H1 (cell line): ENCODE measurements at regions not wholly inside any gene's neighbourhood (a gene's known extent, or its start where the extent isn't known, plus 50 kb on each side); places are given as distances from the start of the nearest gene placed in this dataset.
A peak's percentile ranks its signal among the peaks of the same experiment; 100 is the strongest.

Source experiments
- CTCF ChIA-PET: fragments of 300-600 bp; sonication (Branson Sonifier 250); formaldehyde crosslinking; loops from one replicate; lab custom pipeline; 2021; ENCODE audit not compliant: partially characterized antibody; lab: Charles Lee
- POLR2A ChIA-PET: fragments of 300-600 bp; sonication (Branson Sonifier 250); formaldehyde crosslinking; loops from one replicate; lab custom pipeline; 2021; ENCODE audit warnings: inconsistent platforms; ENCODE audit not compliant: partially characterized antibody; lab: Charles Lee
- DNase-seq, 2 experiments: peaks; one replicate each; pipeline versions ENCODE4 v3.0.0 to v3.0.0-alpha.2; 2010 to 2022; ENCODE audit warnings: low spot score in 2 of 2, low read depth in 1 of 2, mixed read lengths in 1 of 2
- FAIRE-seq: peaks from 2 replicates; lab custom pipeline; 2011; peaks lifted over from hg19 to GRCh38; lab: Jason Lieb, UNC
- H2AFZ ChIP-seq: 2 replicates; pipeline ENCODE4 v1.8.1; 2012; ENCODE audit warnings: low read length, inconsistent platforms
- H2AK5ac ChIP-seq: 2 replicates; pipeline ENCODE4 v1.6.1; 2013; ENCODE audit warnings: low read depth, low read length
- H2BK120ac ChIP-seq: replicated peaks from 2 replicates; pipeline ENCODE3; 2013; ENCODE audit warnings: low read depth, low read length, inconsistent platforms
- H2BK12ac ChIP-seq: 2 replicates; pipeline ENCODE4 v1.6.1; 2013; ENCODE audit warnings: low read depth, low read length
- H2BK15ac ChIP-seq: 2 replicates; pipeline ENCODE4 v1.6.1; 2013; ENCODE audit warnings: low read length
- H2BK20ac ChIP-seq: 2 replicates; pipeline ENCODE4 v1.6.1; 2013; ENCODE audit warnings: low read length
- H2BK5ac ChIP-seq: 2 replicates; pipeline ENCODE4 v1.6.1; 2013; ENCODE audit warnings: low read depth, low read length
- H3K14ac ChIP-seq: 2 replicates; pipeline ENCODE4 v1.6.1; 2013; ENCODE audit warnings: inconsistent platforms; ENCODE audit not compliant: insufficient read length
- H3K18ac ChIP-seq: 2 replicates; pipeline ENCODE4 v1.6.1; 2013; ENCODE audit warnings: low read length; ENCODE audit errors: extremely low read depth
- H3K23ac ChIP-seq: 2 replicates; pipeline ENCODE4 v1.6.1; 2013; ENCODE audit warnings: inconsistent platforms; ENCODE audit not compliant: insufficient read length
- H3K23me2 ChIP-seq: 2 replicates; pipeline ENCODE4 v1.6.1; 2013; ENCODE audit warnings: low read depth, low read length
- H3K27ac ChIP-seq: 2 replicates; pipeline ENCODE4 v1.6.1; 2011; ENCODE audit warnings: low read depth, low read length, inconsistent platforms
- H3K27me3 ChIP-seq, 4 experiments: replicated peaks in 1 of 4; 1 replicate in 1 of 4; 2 replicates in 3 of 4; pipeline versions ENCODE4 v1.6.1 to v1.8.1; 2011 to 2013; ENCODE audit warnings: low read length in 3 of 4, mild to moderate bottlenecking in 3 of 4, inconsistent platforms in 2 of 4, mixed read lengths in 2 of 4, moderate library complexity in 1 of 4; ENCODE audit not compliant: control insufficient read depth in 3 of 4, insufficient read depth in 3 of 4; ENCODE audit errors: extremely low read depth in 1 of 4
- H3K36me3 ChIP-seq, 4 experiments: 2 replicates each; pipeline versions ENCODE4 v1.6.1 to v1.8.1; 2011 to 2013; ENCODE audit warnings: mild to moderate bottlenecking in 4 of 4, low read length in 3 of 4, moderate library complexity in 2 of 4, control low read depth in 1 of 4, inconsistent platforms in 1 of 4; ENCODE audit not compliant: insufficient read depth in 4 of 4, control insufficient read depth in 2 of 4
- H3K4ac ChIP-seq: replicated peaks from 2 replicates; pipeline ENCODE3; 2013; ENCODE audit warnings: low read length, low read depth, mixed read lengths, inconsistent platforms; ENCODE audit not compliant: insufficient read length
- H3K4me1 ChIP-seq, 4 experiments: replicated peaks in 1 of 4; 1 replicate in 1 of 4; 2 replicates in 3 of 4; pipeline versions ENCODE4 v1.6.1 to v1.8.1; 2011 to 2013; ENCODE audit warnings: low read length in 3 of 4, inconsistent platforms in 2 of 4, mixed read lengths in 1 of 4; ENCODE audit not compliant: insufficient read depth in 4 of 4, control insufficient read depth in 3 of 4
- H3K4me2 ChIP-seq, 2 experiments: 2 replicates each; pipeline versions ENCODE4 v1.6.1 to v1.8.1; 2011 to 2013; ENCODE audit warnings: low read depth in 2 of 2, low read length in 2 of 2, control low read depth in 1 of 2, inconsistent platforms in 1 of 2, mild to moderate bottlenecking in 1 of 2; ENCODE audit not compliant: insufficient read depth in 1 of 2
- H3K4me3 ChIP-seq, 4 experiments: fragments of 200-600, 300-600 bp in 1 of 4; sonication (generic), shearing (Covaris generic), sonication (Bioruptor Twin) in 1 of 4; 2 replicates each; pipeline versions ENCODE4 v1.5.1 to v1.8.1; 2011 to 2016; ENCODE audit warnings: low read length in 4 of 4, low read depth in 3 of 4, control low read depth in 2 of 4, inconsistent platforms in 2 of 4, mild to moderate bottlenecking in 2 of 4, mixed read lengths in 1 of 4, moderate library complexity in 1 of 4; ENCODE audit not compliant: insufficient read depth in 2 of 4; ENCODE audit errors: extremely low read depth in 1 of 4
- H3K56ac ChIP-seq: replicated peaks from 2 replicates; pipeline ENCODE3; 2013; ENCODE audit warnings: low read depth, mild to moderate bottlenecking, mixed read lengths, low read length, inconsistent platforms; ENCODE audit not compliant: insufficient read length
- H3K79me1 ChIP-seq: 2 replicates; pipeline ENCODE4 v1.6.1; 2013; ENCODE audit warnings: low read depth, low read length, control low read depth
- H3K79me2 ChIP-seq, 2 experiments: 2 replicates each; pipeline versions ENCODE4 v1.6.1 to v1.8.1; 2012 to 2013; ENCODE audit warnings: low read length in 2 of 2, mild to moderate bottlenecking in 2 of 2, inconsistent platforms in 1 of 2; ENCODE audit not compliant: insufficient read depth in 2 of 2, control insufficient read depth in 1 of 2
- H3K9ac ChIP-seq, 4 experiments: replicated peaks in 1 of 4; 1 replicate in 1 of 4; 2 replicates in 3 of 4; pipeline versions ENCODE4 v1.6.1 to v1.8.1; 2011 to 2013; ENCODE audit warnings: low read depth in 3 of 4, low read length in 3 of 4, control low read depth in 2 of 4, mild to moderate bottlenecking in 2 of 4, moderate library complexity in 2 of 4, inconsistent platforms in 1 of 4; ENCODE audit errors: extremely low read depth in 1 of 4
- H3K9me3 ChIP-seq, 2 experiments: 2 replicates each; pipeline versions ENCODE4 v1.6.1 to v1.8.1; 2012 to 2013; ENCODE audit warnings: mild to moderate bottlenecking in 2 of 2, moderate library complexity in 2 of 2, control low read depth in 1 of 2, inconsistent platforms in 1 of 2, low read depth in 1 of 2, low read length in 1 of 2, mixed read lengths in 1 of 2; ENCODE audit not compliant: insufficient read depth in 2 of 2
- H4K20me1 ChIP-seq, 2 experiments: replicated peaks in 1 of 2; 2 replicates each; pipeline versions ENCODE3 to v1.8.1; 2011 to 2013; ENCODE audit warnings: inconsistent platforms in 2 of 2, low read length in 2 of 2, mild to moderate bottlenecking in 1 of 2; ENCODE audit not compliant: insufficient read depth in 2 of 2, control insufficient read depth in 1 of 2
- H4K5ac ChIP-seq: 2 replicates; pipeline ENCODE4 v1.6.1; 2013; ENCODE audit warnings: low read length, low read depth, mixed read lengths, inconsistent platforms; ENCODE audit not compliant: insufficient read length
- H4K8ac ChIP-seq: 2 replicates; pipeline ENCODE4 v1.8.0; 2013; ENCODE audit warnings: mild to moderate bottlenecking, moderate library complexity, low read length, inconsistent platforms; ENCODE audit not compliant: insufficient read depth; ENCODE audit errors: extremely low read depth
- H4K91ac ChIP-seq: replicated peaks from 2 replicates; pipeline ENCODE3; 2013; ENCODE audit warnings: low read length, mixed read lengths, inconsistent platforms; ENCODE audit not compliant: insufficient read length
- E2F6 ChIP-seq: IDR thresholded peaks from 2 replicates; pipeline ENCODE4 v1.6.1; 2012; ENCODE audit warnings: inconsistent platforms
- EZH2 ChIP-seq: fragments of 200-600 bp; sonication (generic); IDR thresholded peaks from 2 replicates; pipeline ENCODE4 v1.7.1; 2012; ENCODE audit warnings: low read depth, mild to moderate bottlenecking, moderate library complexity, low read length, inconsistent platforms; ENCODE audit not compliant: severe bottlenecking
- HDAC6 ChIP-seq: IDR thresholded peaks from one replicate; pipeline ENCODE4 v1.7.1; 2012; ENCODE audit warnings: low read depth, mild to moderate bottlenecking, inconsistent platforms, low read length, moderate library complexity
- KDM5A ChIP-seq: fragments of 200-600 bp; IDR thresholded peaks from 2 replicates; pipeline ENCODE4 v1.7.1; 2012; ENCODE audit warnings: mild to moderate bottlenecking, low read length, inconsistent platforms, mixed read lengths
- POLR2A ChIP-seq, 2 experiments: IDR thresholded peaks; 1 replicate in 1 of 2; 2 replicates in 1 of 2; pipeline ENCODE4 v1.6.1; 2011; ENCODE audit warnings: low read depth in 2 of 2, low read length in 2 of 2, mild to moderate bottlenecking in 2 of 2; ENCODE audit errors: control extremely low read depth in 1 of 2
- SIRT6 ChIP-seq: IDR thresholded peaks from one replicate; pipeline ENCODE4 v1.7.1; 2012; ENCODE audit warnings: low read length, inconsistent platforms
- SP1 ChIP-seq: IDR thresholded peaks from 2 replicates; pipeline ENCODE4 v1.6.1; 2011; ENCODE audit warnings: low read depth, low read length
- YY1 ChIP-seq: IDR thresholded peaks from 2 replicates; pipeline ENCODE4 v1.6.1; 2011; ENCODE audit warnings: low read depth, mild to moderate bottlenecking, low read length
- WGBS, 2 experiments: shearing (Covaris generic) in 1 of 2; methylation state at CpG; one replicate each; pipeline versions ENCODE4 v1.1.6 to v1.1.7; 2013 to 2015; ENCODE audit warnings: low lambda C conversion rate in 2 of 2, mixed read lengths in 2 of 2, inconsistent platforms in 1 of 2, low coverage in 1 of 2, missing lambda C conversion rate in 1 of 2; ENCODE audit not compliant: insufficient replicate concordance in 2 of 2, insufficient coverage in 1 of 2, insufficient read length in 1 of 2; ENCODE audit errors: extremely low coverage in 1 of 2, missing lambda C conversion rate in 1 of 2; 5-methylcytosine and 5-hydroxymethylcytosine counted together
- TF ChIP-seq, protein P1 (sequence below), 3 experiments: IDR thresholded peaks; 1 replicate in 2 of 3; 2 replicates in 1 of 3; pipeline versions ENCODE4 v1.5.1 to v1.6.1; 2011; ENCODE audit warnings: low read length in 3 of 3, mild to moderate bottlenecking in 3 of 3, inconsistent platforms in 2 of 3, low read depth in 1 of 3, moderate library complexity in 1 of 3; ENCODE audit not compliant: insufficient read depth in 1 of 3; ENCODE audit errors: control extremely low read depth in 1 of 3

GRCh38 chr17:65297916-65298315, 160.7 kb downstream of the RGS9 start:
- Histone ChIP-seq H3K14ac (no peak overlapping the region), H3K9me3 (no peaks in the 10 kb centered on the region), H3K9ac (no peak overlapping the region), H3K56ac (no peak overlapping the region), H3K36me3 (no peaks in the 10 kb centered on the region), H3K4me2 (no peak overlapping the region), H2BK5ac (no peak overlapping the region), H3K18ac (no peak overlapping the region), H4K5ac (no peak overlapping the region), H3K23ac (no peak overlapping the region), H4K91ac (no peak overlapping the region), H2AFZ (0 out of 2 replicates have a peak overlapping the region, but pooled peaks have one; percentile 9), H2BK12ac (no peak overlapping the region), H2AK5ac (no peak overlapping the region), H3K23me2 (no peaks in the 10 kb centered on the region), H3K4me3 (no peak overlapping the region), H2BK15ac (no peak overlapping the region), H3K4me1 (peaks cover 0 to 4% (median 3%) of the 10 kb centered on the region in 4 experiments; a peak in 5 of 7 replicates), H2BK120ac (no peak overlapping the region), H4K8ac (no peak overlapping the region), H4K20me1 (no peaks in the 10 kb centered on the region), H3K27me3 (no peaks in the 10 kb centered on the region), H3K79me2 (no peaks in the 10 kb centered on the region), H3K4ac (no peak overlapping the region), H3K79me1 (no peaks in the 10 kb centered on the region), H3K27ac (no peak overlapping the region), H2BK20ac (no peak overlapping the region)
- ChIA-PET CTCF (interaction anchor here (0.6 kb wide), 1 partner anchor 304 kb away, joined by 3 read pairs; no protein-coding TSS in a partner anchor), POLR2A (no interaction called here)
- FAIRE-seq (no peak), DNase-seq (no peak)
- WGBS, 2 experiments, result 88% methylated on average over 5 of the region's 5 CpGs; no CpG with 5 or more reads in 1 of the 2 experiments
- TF ChIP-seq SP1 (no peak), POLR2A (IDR thresholded peaks at IDR 0.05; ENCODE audit: control extremely low read depth in 1 of 2, low read depth in 2 of 2, low read length in 2 of 2) (no peak), SIRT6 (no peak), KDM5A (no peak), HDAC6 (no peak), EZH2 (no peak), E2F6 (no peak), YY1 (no peak)
- TF ChIP-seq, protein P1, sequence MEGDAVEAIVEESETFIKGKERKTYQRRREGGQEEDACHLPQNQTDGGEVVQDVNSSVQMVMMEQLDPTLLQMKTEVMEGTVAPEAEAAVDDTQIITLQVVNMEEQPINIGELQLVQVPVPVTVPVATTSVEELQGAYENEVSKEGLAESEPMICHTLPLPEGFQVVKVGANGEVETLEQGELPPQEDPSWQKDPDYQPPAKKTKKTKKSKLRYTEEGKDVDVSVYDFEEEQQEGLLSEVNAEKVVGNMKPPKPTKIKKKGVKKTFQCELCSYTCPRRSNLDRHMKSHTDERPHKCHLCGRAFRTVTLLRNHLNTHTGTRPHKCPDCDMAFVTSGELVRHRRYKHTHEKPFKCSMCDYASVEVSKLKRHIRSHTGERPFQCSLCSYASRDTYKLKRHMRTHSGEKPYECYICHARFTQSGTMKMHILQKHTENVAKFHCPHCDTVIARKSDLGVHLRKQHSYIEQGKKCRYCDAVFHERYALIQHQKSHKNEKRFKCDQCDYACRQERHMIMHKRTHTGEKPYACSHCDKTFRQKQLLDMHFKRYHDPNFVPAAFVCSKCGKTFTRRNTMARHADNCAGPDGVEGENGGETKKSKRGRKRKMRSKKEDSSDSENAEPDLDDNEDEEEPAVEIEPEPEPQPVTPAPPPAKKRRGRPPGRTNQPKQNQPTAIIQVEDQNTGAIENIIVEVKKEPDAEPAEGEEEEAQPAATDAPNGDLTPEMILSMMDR (IDR thresholded peaks at IDR 0.05; ENCODE audit: control extremely low read depth in 1 of 3, insufficient read depth in 1 of 3, low read depth in 1 of 3, low read length in 3 of 3), result no peak
